GM21423 (cell line): ENCODE measurements at regions not wholly inside any gene's neighbourhood (a gene's known extent, or its start where the extent isn't known, plus 50 kb on each side); places are given as distances from the start of the nearest gene placed in this dataset.

Source experiments
- ATAC-seq: cut with Tn5 transposase; IDR thresholded peaks from one replicate; pipeline ENCODE4 v1.9.1; 2021; ENCODE audit warnings: mild to moderate bottlenecking, moderate library complexity; ENCODE audit not compliant: unreplicated experiment

GRCh38 chr13:74820809-74821208 is 661.2 kb downstream of the TBC1D4 start:
- no peak for ATAC-seq

- no peak for ATAC-seq
These were observed 662.4 kb downstream of the TBC1D4 start for GRCh38 chr13:74819549-74819948.

- no peak for ATAC-seq
These were observed 665.2 kb downstream of the TBC1D4 start for GRCh38 chr13:74816737-74817136.

- ATAC-seq, result no peak
These were observed 662.0 kb upstream of the KLF12 start for GRCh38 chr13:74796157-74796556.

- ATAC-seq, result no peak
These were observed 661.3 kb upstream of the KLF12 start for GRCh38 chr13:74795526-74795925.

- ATAC-seq, result no peak
These were observed 660.4 kb upstream of the KLF12 start for GRCh38 chr13:74794582-74794981.

GRCh38 chr13:74794147-74794546 is 659.9 kb upstream of the KLF12 start:
- no peak for ATAC-seq

- no peak for ATAC-seq
These were observed 650.8 kb upstream of the KLF12 start for GRCh38 chr13:74784959-74785358.

GRCh38 chr13:74778946-74779345 is 644.7 kb upstream of the KLF12 start:
- ATAC-seq, result no peak

- no peak for ATAC-seq
These were observed 643.9 kb upstream of the KLF12 start for GRCh38 chr13:74778087-74778486.

GRCh38 chr13:74774264-74774663 is 640.1 kb upstream of the KLF12 start:
- no peak for ATAC-seq

- ATAC-seq, result no peak
These were observed 639.0 kb upstream of the KLF12 start for GRCh38 chr13:74773248-74773647.

- no peak for ATAC-seq
These were observed 637.8 kb upstream of the KLF12 start for GRCh38 chr13:74771964-74772363.

- ATAC-seq, result no peak
These were observed 636.2 kb upstream of the KLF12 start for GRCh38 chr13:74770361-74770760.

GRCh38 chr13:74769333-74769732 is 635.1 kb upstream of the KLF12 start:
- no peak for ATAC-seq

- no peak for ATAC-seq
These were observed 634.4 kb upstream of the KLF12 start for GRCh38 chr13:74768521-74769085.

GRCh38 chr13:74767050-74767449 is 632.8 kb upstream of the KLF12 start:
- ATAC-seq, result no peak

GRCh38 chr13:74765955-74766354 is 631.8 kb upstream of the KLF12 start:
- no peak for ATAC-seq

GRCh38 chr13:74761801-74762757 is 627.9 kb upstream of the KLF12 start:
- ATAC-seq, result no peak

- ATAC-seq, result no peak
These were observed 624.0 kb upstream of the KLF12 start for GRCh38 chr13:74758188-74758587.

GRCh38 chr13:74755065-74755464 is 620.9 kb upstream of the KLF12 start:
- no peak for ATAC-seq

GRCh38 chr13:74751739-74752138 is 617.5 kb upstream of the KLF12 start:
- no peak for ATAC-seq
